Kidney (tissue), 13 donors: ENCODE measurements at regions not wholly inside any gene's neighbourhood (a gene's known extent, or its start where the extent isn't known, plus 50 kb on each side); places are given as distances from the start of the nearest gene placed in this dataset.

ENCODE experiments used
- DNase-seq, 5 donors: peaks; one replicate each; pipeline ENCODE4 v3.0.0-alpha.2; 2013 to 2020
- FAIRE-seq: peaks from 2 replicates; lab custom pipeline; 2012; peaks lifted over from hg19 to GRCh38; lab: Jason Lieb, UNC
- H3K27ac ChIP-seq, 2 donors: one replicate each; pipeline ENCODE4 v1.7.0; 2013; ENCODE audit warnings: low read depth in 2 of 2, low read length in 2 of 2, inconsistent platforms in 1 of 2
- H3K27me3 ChIP-seq: one replicate; pipeline ENCODE4 v1.7.1; 2013; ENCODE audit warnings: low read length, inconsistent platforms; ENCODE audit not compliant: control insufficient read depth, insufficient read depth
- H3K36me3 ChIP-seq, 3 donors: one replicate each; pipeline versions ENCODE4 v1.7.0 to v1.7.1; 2013; ENCODE audit warnings: low read length in 3 of 3, control low read depth in 1 of 3, inconsistent platforms in 1 of 3; ENCODE audit not compliant: insufficient read depth in 3 of 3, control insufficient read depth in 2 of 3
- H3K4me1 ChIP-seq, 3 donors: one replicate each; pipeline versions ENCODE4 v1.7.0 to v1.7.1; 2013; ENCODE audit warnings: low read length in 3 of 3, inconsistent platforms in 1 of 3, low read depth in 1 of 3; ENCODE audit not compliant: control insufficient read depth in 2 of 3, insufficient read depth in 2 of 3
- H3K4me3 ChIP-seq, 3 donors: one replicate each; pipeline versions ENCODE4 v1.7.0 to v1.8.1; 2013; ENCODE audit warnings: low read length in 3 of 3, control low read depth in 1 of 3, inconsistent platforms in 1 of 3
- H3K9ac ChIP-seq, 3 donors: one replicate each; pipeline versions ENCODE4 v1.7.0 to v1.7.1; 2013; ENCODE audit warnings: low read length in 3 of 3, control low read depth in 1 of 3, inconsistent platforms in 1 of 3
- H3K9me3 ChIP-seq, 3 donors: one replicate each; pipeline versions ENCODE4 v1.7.0 to v1.7.1; 2013; ENCODE audit warnings: low read length in 3 of 3, control low read depth in 1 of 3, inconsistent platforms in 1 of 3; ENCODE audit not compliant: control insufficient read depth in 2 of 3, insufficient read depth in 1 of 3
- CTCF ChIP-seq: IDR thresholded peaks from 3 replicates; pipeline ENCODE4 v1.5.1; 2012; ENCODE audit warnings: mild to moderate bottlenecking, moderate library complexity, borderline replicate concordance; ENCODE audit not compliant: insufficient read depth; ENCODE audit errors: extremely low read depth
- intact Hi-C: fragments of 100-400 bp; cut with DNase I; formaldehyde crosslinking; loops from one replicate; pipeline ENCODE4 v1.11.1; 2022
- donor health status: control.
- donor health status: control.
- donor health status: control.
- donor health status: control.
- donor health status: control.
- donor health status: DM: yes; HTN: yes; CAD: no.
- donor health status: Normal renal cell carcinoma (clear cell type).

- FAIRE-seq (no peak), DNase-seq (no peak)
- no peaks in the 10 kb centered on the region for H3K4me1 ChIP-seq
- peaks cover 0 to 4% (median 0%) of the 10 kb centered on the region in 3 donors for H3K36me3 ChIP-seq
- H3K9me3 ChIP-seq = no peaks in the 10 kb centered on the region
- H3K27me3 ChIP-seq = no peaks in the 10 kb centered on the region
- intact Hi-C loops = no loop called here
- no peak overlapping the region for H3K4me3 ChIP-seq
- no peak overlapping the region for H3K27ac ChIP-seq
- no peak for TF ChIP-seq CTCF
- no peak overlapping the region for H3K9ac ChIP-seq
These were observed 438.3 kb downstream of the UTRN start for GRCh38 chr6:144723431-144723830.

GRCh38 chr6:144724818-144725217 lies 439.7 kb downstream of the UTRN start:
- Histone ChIP-seq H3K4me3 (no peak overlapping the region), H3K9me3 (no peaks in the 10 kb centered on the region), H3K27me3 (no peaks in the 10 kb centered on the region), H3K27ac (no peak overlapping the region), H3K4me1 (no peaks in the 10 kb centered on the region), H3K9ac (no peak overlapping the region), H3K36me3 (peaks cover 0 to 4% (median 0%) of the 10 kb centered on the region in 3 donors)
- intact Hi-C loops = no loop called here
- no peak for TF ChIP-seq CTCF
- FAIRE-seq (no peak), DNase-seq (no peak)

GRCh38 chr6:144725736-144726522 lies 440.8 kb downstream of the UTRN start:
- Histone ChIP-seq H3K4me3 (no peak overlapping the region), H3K9ac (no peak overlapping the region), H3K4me1 (no peaks in the 10 kb centered on the region), H3K36me3 (peaks cover 0 to 4% (median 0%) of the 10 kb centered on the region in 3 donors), H3K9me3 (no peaks in the 10 kb centered on the region), H3K27ac (no peak overlapping the region), H3K27me3 (no peaks in the 10 kb centered on the region)
- FAIRE-seq = no peak
- no peak for TF ChIP-seq CTCF
- intact Hi-C loops = no loop called here
- DNase-seq = peak in 4 of 5 donors; percentile 68 to 93 (median 88)
